Endothelial cell (in vitro differentiated cells): ENCODE measurements at regions not wholly inside any gene's neighbourhood (a gene's known extent, or its start where the extent isn't known, plus 50 kb on each side); places are given as distances from the start of the nearest gene placed in this dataset.

Experiments used
- DNase-seq: peaks from one replicate; pipeline ENCODE4 v3.0.0; 2021; ENCODE audit warnings: low spot score
- H3K27ac Mint-ChIP-seq: one replicate; pipeline ENCODE4 v1.8.0; 2021; ENCODE audit warnings: mixed read lengths, inconsistent platforms; ENCODE audit not compliant: unreplicated experiment
- H3K27me3 Mint-ChIP-seq: one replicate; pipeline ENCODE4 v1.8.0; 2021; ENCODE audit warnings: mild to moderate bottlenecking, moderate library complexity, mixed read lengths, inconsistent platforms; ENCODE audit not compliant: unreplicated experiment
- H3K36me3 Mint-ChIP-seq: one replicate; pipeline ENCODE4 v1.8.0; 2021; ENCODE audit warnings: mild to moderate bottlenecking, low read depth, mixed read lengths, inconsistent platforms; ENCODE audit not compliant: unreplicated experiment
- H3K4me1 Mint-ChIP-seq: one replicate; pipeline ENCODE4 v1.8.0; 2021; ENCODE audit warnings: mild to moderate bottlenecking, mixed read lengths, inconsistent platforms; ENCODE audit not compliant: unreplicated experiment
- H3K4me3 Mint-ChIP-seq: one replicate; pipeline ENCODE4 v1.8.0; 2021; ENCODE audit warnings: mild to moderate bottlenecking, mixed read lengths, inconsistent platforms; ENCODE audit not compliant: unreplicated experiment
- H3K9me3 Mint-ChIP-seq: one replicate; pipeline ENCODE4 v1.8.0; 2021; ENCODE audit warnings: mixed read lengths, inconsistent platforms; ENCODE audit not compliant: unreplicated experiment
- TF ChIP-seq, protein P1 (sequence below): fragments of 200-600 bp; sonication (generic); IDR thresholded peaks from one replicate; pipeline ENCODE4 v1.5.0; 2021; ENCODE audit warnings: antibody characterized with exemption; ENCODE audit not compliant: unreplicated experiment

DNA sequence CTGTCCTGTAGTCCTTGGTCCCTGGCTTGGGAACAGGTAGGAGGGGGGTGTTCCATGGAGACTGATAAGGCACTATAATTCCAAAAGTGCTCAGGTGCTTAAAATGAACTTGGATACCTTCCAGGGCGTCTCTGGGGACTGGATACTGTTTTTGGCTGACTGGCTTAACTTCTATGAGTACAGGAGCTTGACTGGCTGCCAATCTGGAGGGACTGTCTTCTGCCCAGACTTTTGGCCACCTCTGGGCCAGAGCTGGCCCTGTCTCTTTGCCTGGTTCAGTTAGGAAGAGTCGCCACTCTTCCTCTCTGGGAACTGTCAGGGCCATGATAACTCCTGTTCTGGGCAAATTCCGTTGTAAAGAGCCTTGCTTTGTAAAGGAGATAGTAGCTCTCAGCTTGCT lies 407.0 kb downstream of the TGFB2 start:
- no peak for DNase-seq
- no peak overlapping the region for H3K27ac Mint-ChIP-seq
- no peaks in the 10 kb centered on the region for H3K4me1 Mint-ChIP-seq
- H3K36me3 Mint-ChIP-seq, result peaks cover 7% of the 10 kb centered on the region
- peaks cover 4% of the 10 kb centered on the region for H3K9me3 Mint-ChIP-seq
- no peak overlapping the region for H3K4me3 Mint-ChIP-seq
- H3K27me3 Mint-ChIP-seq, result no peaks in the 10 kb centered on the region
- TF ChIP-seq, protein P1, sequence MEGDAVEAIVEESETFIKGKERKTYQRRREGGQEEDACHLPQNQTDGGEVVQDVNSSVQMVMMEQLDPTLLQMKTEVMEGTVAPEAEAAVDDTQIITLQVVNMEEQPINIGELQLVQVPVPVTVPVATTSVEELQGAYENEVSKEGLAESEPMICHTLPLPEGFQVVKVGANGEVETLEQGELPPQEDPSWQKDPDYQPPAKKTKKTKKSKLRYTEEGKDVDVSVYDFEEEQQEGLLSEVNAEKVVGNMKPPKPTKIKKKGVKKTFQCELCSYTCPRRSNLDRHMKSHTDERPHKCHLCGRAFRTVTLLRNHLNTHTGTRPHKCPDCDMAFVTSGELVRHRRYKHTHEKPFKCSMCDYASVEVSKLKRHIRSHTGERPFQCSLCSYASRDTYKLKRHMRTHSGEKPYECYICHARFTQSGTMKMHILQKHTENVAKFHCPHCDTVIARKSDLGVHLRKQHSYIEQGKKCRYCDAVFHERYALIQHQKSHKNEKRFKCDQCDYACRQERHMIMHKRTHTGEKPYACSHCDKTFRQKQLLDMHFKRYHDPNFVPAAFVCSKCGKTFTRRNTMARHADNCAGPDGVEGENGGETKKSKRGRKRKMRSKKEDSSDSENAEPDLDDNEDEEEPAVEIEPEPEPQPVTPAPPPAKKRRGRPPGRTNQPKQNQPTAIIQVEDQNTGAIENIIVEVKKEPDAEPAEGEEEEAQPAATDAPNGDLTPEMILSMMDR, result no peak

DNA sequence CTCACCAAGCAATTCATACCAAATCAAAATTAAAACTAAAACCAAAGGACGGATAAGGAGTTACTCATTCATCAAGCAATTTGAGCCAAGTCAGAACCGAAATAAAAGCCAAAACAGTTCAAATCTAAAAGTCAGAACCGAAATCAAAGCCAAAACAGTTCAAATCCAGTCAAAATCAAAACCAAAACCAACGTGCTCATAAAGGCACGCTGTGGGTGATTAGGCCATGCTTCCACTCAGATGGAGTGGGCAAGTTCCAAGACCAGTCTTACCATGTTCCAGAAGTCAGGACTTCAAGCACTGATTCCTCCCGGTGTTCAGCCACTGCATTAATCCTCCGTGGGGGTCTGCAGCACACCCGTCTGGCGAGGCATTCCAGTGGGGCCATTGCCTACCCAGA lies 409.3 kb downstream of the TGFB2 start:
- Mint-ChIP-seq H3K4me3 (no peak overlapping the region), H3K27me3 (no peaks in the 10 kb centered on the region), H3K4me1 (no peaks in the 10 kb centered on the region), H3K27ac (no peak overlapping the region), H3K36me3 (peaks cover 5% of the 10 kb centered on the region), H3K9me3 (no peaks in the 10 kb centered on the region)
- no peak for DNase-seq
- TF ChIP-seq, protein P1, result no peak

DNA sequence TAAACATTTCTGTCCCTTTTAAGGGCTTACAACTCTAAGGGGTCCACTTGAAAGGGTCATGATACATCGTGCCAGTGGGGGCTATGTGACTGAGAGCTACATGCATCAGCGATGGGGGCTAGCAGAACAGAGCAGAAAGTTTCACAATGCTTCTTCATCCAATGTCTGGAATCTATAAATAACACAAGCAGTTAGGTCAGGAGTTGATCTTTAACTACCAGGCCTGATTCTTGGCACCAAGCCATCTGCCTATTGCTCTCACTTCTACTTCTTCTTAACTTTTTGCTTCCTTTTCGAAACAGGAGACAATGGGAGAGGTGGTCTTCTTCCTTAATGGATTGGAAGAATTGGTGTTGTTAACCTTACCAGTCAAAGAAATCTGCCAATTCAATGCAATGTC lies 410.0 kb downstream of the TGFB2 start:
- Mint-ChIP-seq H3K36me3 (no peaks in the 10 kb centered on the region), H3K27ac (no peak overlapping the region), H3K27me3 (no peaks in the 10 kb centered on the region), H3K4me3 (no peak overlapping the region), H3K4me1 (no peaks in the 10 kb centered on the region), H3K9me3 (no peaks in the 10 kb centered on the region)
- DNase-seq, result no peak
- TF ChIP-seq, protein P1, result no peak

DNA sequence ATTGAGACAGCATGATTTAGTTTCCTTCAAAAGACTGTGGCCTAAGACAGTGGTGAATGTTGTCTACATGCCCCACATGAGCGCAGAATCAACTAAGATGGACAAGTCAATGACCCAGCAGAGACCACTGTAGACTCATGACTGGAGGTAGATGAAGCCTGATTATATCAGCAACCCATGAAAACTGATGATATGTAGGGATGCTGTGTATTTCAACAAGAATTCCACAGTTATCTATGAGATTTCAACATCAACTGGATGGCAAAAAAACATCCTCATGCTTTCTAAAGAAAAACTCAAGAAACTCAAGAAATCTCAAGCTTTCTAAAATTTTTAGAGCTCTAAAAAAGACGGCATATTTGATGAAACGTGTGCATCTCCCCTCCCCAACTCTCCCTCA lies 413.9 kb upstream of the LYPLAL1 start:
- H3K4me1 Mint-ChIP-seq, result no peaks in the 10 kb centered on the region
- TF ChIP-seq, protein P1, result no peak
- no peaks in the 10 kb centered on the region for H3K27me3 Mint-ChIP-seq
- DNase-seq, result no peak
- no peak overlapping the region for H3K4me3 Mint-ChIP-seq
- no peaks in the 10 kb centered on the region for H3K9me3 Mint-ChIP-seq
- H3K36me3 Mint-ChIP-seq, result no peaks in the 10 kb centered on the region
- H3K27ac Mint-ChIP-seq, result no peak overlapping the region

- no peaks in the 10 kb centered on the region for H3K36me3 Mint-ChIP-seq
- peaks cover 4% of the 10 kb centered on the region for H3K4me1 Mint-ChIP-seq
- H3K27me3 Mint-ChIP-seq, result no peaks in the 10 kb centered on the region
Observed at GRCh38 chr1:218760601-218761570, 412.8 kb upstream of the LYPLAL1 start.

More at GRCh38 chr1:218760601-218761570, 412.8 kb upstream of the LYPLAL1 start:
- H3K27ac Mint-ChIP-seq, result no peak overlapping the region
- TF ChIP-seq, protein P1, result no peak
- H3K4me3 Mint-ChIP-seq, result no peak overlapping the region
- DNase-seq, result no peak
- H3K9me3 Mint-ChIP-seq, result no peaks in the 10 kb centered on the region
